G401.6 (cell line): ENCODE measurements at regions not wholly inside any gene's neighbourhood (a gene's known extent, or its start where the extent isn't known, plus 50 kb on each side); places are given as distances from the start of the nearest gene placed in this dataset.
"Not testable (repeated sequence)": the region's sequence is repeated elsewhere in the genome, so short reads cannot be mapped to it uniquely, and the experiment has no call there.

Source experiments
- FAIRE-seq: peaks from 2 replicates; lab custom pipeline; 2012; peaks lifted over from hg19 to GRCh38; lab: Jason Lieb, UNC

DNA sequence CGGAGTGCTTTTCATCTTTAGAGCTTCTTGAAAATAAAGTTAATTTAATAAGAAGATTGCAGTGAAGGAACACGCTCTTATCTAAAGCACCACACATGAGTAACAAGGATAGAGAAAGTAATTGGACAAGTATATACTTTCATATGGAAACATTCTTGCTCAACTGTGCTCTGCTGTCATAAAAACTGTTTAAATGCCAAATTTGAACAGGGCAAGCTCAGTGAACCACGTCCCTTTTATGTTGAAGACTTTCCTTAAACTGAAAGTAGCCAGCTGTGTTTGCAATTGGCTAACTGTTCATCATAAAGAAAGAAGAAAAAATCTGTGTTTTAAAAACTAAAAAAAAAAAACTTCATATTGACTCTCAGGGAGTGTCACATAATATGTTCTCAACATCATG lies 1610.7 kb upstream of the C9orf72 start:
- FAIRE-seq: no peak

DNA sequence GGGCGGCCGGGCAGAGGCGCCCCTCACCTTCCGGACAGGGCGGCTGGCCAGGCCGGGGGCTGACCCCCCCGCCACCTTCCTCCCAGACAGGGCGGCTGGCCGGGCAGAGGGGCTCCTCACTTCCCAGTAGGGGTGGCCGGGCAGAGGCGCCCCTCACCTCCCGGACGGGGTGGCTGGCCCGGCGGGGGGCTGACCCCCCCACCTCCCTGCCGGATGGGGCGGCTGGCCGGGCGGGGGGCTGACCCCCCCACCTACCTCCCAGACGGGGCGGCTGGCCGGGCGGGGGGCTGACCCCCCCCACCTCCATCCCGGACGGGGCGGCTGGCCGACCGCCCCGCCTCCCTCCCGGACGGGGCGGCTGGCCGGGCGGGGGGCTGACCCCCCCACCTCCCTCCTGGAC lies 1615.5 kb upstream of the C9orf72 start:
- FAIRE-seq: not testable (repeated sequence)

DNA sequence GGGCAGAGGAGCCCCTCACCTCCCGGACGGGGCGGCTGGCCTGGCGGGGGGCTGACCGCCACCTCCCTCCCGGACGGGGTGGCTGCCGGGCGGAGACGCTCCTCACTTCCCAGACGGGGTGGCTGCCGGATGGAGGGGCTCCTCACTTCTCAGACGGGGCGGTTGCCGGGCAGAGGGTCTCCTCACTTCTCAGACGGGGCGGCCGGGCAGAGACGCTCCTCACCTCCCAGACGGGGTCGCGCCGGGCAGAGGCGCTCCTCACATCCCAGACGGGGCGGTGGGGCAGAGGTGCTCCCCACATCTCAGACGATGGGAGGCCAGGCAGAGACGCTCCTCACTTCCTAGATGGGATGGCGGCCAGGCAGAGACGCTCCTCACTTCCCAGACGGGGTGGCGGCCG lies 1615.9 kb upstream of the C9orf72 start:
- FAIRE-seq: not testable (repeated sequence)

DNA sequence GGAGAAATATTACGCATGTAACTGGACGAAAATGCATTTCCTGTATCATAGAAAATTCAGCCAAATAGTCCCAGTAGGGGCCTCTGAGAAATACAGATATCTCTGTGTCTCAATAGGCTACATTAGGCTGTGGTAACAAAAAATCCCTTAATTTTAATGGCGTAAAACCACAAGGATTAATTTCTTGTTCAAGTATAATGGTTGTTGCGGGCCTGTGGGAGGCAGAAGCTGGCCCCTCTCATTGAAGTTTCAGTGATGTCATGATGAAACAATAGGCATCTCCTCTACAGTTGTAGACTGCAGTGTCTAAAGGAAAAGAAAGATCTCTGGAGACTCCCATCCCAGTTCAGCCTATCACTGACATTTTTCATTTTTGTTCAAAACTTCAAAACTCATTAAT lies 1625.6 kb upstream of the C9orf72 start:
- no peak for FAIRE-seq

DNA sequence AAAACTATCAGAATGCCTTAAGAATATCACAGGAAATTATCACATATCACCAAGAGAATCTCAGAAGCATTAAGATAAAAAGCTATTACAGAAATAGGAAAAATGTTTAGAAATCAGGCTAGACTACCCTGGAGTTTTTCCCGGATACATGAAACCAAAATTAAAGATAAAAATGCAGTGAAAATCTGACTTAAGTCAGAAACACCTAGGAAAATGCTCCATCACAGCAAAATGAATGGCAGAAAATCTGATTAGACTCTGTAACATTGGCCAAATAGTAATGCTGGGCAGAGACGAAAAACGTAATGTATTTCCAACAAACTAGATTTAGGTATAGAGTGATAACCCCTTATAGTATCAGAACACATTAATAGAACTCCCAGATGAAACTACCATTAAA lies 1626.7 kb upstream of the C9orf72 start:
- no peak for FAIRE-seq

DNA sequence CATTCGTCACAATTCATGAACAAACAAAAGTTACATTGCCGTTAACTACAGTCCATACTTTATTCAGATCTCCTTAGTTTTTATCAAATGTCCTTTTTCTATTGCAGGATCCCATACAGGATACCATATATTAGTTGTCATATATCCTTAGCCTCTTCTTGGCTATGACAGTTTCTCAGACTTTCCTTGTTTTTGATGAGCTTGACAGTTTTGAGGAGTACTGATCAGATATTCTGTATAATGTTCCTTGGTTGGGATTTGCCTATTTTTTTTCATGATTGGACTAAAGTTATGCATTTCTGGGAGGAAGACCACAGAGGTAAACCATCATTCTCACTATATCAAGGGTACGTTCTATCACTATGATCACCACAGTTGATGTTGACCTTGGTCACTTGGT lies 1627.4 kb upstream of the C9orf72 start:
- no peak for FAIRE-seq

DNA sequence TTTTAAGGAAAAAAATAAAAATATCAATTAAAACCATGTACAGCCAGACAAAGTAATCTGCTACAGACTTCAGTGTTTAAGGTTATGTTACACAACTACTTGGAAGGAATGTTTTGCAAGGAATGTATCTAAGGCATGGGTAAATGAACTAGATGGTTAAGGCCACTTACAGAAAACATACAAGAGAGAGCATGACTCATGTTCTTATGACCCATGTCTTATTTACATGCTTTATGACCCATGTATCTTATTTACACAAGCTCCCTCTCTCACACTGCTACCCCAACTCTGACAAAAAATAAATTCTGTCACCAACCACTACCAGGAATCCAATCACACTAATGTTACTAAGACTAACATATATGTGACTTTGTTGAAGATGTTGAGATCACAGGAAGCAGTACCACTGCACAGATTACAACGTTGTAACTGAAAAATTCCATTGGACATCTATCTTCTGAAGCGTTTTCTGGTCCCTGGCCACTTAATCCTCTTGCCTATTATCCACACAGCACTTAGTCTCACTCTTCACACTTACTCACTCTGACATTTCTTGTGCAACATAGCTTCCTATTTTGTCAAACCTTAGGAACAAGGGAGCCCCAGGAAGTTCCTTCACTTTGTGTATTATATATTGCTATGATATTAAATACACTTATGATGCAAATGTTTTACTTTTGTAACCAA lies 1630.1 kb upstream of the C9orf72 start:
- no peak for FAIRE-seq

DNA sequence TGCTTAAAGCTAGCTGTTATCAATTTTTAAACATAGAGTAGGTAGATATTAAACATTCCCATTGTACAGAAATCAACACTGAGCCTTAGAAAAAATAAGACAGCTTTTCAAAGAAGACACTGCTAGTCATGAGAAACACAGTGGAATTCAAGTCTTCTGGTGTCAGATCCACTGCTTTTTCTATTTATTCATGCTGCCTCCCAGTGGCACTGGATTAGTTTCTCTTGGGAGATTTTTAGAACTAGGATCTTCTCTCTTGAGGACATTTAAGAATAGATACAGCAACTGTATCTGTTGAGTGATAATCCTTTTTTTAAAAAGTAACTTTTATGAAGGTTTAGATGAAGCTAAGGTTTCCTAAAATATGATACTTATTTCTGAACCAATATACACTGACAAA lies 1635.4 kb upstream of the C9orf72 start:
- no peak for FAIRE-seq

DNA sequence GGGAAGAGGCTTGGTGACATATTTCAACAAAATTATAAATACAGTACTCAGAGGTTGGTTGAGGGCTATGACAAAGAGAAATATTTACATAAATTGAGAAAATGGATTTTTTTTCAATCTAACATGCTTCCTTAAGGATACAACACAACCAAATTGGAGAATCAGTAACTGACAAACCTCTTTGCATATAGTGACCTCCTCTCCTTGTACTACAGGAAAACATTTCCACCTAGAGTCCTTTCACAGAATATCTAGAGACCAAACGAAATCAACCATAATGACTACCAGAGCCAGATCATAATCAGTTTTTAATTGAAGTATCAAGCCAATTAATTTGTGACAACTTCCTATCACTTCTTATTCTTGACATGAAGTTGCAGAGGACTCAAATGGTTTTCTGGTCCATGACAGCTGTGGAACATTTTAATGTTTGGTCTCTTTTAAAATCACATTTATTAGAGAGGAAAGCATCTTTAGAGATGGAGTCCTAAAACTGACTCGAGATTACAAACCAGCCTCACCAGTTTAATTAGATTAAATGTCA lies 1636.5 kb upstream of the C9orf72 start:
- no peak for FAIRE-seq

DNA sequence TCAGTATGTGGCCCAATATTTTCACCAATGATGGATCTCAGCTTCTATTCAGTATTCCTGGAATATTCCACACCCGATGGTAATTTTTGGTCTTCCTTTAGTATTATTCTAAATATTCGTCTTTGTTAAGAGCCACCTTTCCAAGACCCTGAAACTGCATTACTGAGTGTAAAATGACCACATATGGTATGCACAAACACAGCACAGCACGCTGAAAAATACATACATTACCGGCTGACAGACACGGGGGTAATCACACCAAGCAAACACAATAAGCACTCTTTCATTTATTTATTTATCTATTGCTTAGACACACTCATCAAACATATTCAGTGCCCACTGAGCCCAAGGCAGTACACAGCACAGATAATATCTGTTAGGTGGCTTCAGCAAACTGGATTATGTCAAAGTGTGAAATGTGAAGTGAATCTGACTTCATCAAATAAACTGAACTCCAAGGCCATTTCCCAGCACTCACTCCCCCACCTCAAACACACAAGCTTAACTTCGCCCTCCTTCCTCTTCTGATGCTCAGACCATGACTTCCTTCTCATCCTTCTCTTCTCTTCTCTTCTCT lies 1637.8 kb upstream of the C9orf72 start:
- FAIRE-seq: no peak

DNA sequence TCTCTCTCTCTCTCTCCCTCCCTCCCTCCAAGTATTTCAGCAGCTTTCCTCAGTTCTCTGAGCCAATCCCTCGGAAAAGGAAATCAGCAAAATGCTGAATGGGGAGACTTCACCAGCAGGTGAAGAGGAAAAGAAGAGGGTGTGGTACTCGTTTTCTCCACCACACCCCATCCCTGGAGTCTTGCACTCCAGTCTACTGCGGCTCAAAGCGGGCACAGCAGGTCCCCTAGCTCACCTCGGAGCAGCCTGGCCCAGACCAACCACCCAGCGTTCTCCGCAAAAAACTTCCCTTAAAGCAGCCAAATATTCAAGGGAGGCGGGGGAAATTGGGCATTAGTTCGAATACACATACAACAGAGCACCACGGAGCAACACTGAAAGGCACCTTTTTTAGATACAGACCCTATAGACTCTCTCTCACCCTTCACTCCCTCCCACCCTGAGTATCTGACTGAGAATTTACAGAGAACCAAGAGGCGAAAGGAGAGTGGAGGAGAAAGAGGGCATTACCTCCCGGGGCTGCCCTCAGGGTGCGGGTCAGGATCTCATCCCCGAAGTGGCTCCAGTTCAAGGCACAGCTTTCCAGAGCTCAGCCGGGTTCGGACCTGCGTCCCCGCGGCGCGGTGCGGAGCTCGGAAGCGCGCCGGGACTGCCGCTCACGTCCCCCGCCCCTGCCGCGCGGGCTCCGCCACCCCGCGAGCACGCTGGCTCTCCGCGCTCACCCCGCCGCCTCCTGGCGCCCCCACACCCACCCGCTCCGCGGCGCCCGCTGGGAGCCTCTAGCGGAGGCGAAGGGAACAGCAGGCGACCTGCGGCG lies 1638.5 kb upstream of the C9orf72 start:
- no peak for FAIRE-seq

DNA sequence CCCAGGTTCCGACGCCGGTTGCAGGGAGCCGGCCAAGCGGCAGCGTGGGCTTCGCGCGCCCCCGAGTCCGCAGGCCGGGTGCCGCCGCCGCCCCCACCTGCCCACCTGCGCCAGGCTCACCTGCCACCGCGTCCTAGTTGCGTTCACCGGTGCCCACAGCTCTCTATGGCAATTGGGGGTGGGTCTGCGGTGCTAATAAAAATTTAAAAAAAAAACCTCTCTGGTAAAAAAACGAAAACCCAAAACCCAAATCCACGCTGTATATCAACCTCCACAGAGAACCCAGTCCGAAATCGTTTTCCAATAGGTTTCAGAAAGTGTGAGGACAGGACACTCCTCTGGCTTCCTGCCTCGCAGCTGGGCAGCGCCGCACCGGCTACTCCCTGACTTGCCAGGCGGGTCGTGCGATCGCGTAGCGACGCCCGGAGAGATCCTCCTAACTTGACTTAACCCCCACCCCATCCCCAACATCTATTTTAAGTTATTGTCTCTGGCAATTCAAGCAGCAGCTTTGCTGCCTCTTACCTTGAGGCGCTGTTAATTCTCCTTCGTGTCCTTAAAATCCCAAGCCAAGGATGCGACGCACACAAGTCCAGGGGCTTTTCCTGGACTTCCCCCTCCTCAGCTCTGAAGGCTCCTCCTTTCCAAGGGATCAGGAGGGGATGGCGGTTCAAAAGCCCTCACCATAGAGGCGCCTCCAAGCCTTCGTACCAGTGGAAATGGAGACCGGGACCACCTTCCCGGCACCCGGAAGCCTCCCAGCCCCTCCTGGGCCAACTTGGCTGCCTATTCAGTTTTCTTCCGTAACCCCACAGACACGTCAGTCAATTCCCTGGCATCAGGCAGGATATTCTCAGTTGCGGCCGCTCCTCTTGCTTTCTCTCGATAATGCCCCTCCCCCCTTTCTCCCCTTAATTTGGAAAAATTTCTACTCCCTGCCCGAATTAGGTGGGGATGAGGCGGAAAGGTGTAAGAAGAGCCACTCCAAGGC lies 1639.4 kb upstream of the C9orf72 start:
- FAIRE-seq: no peak

DNA sequence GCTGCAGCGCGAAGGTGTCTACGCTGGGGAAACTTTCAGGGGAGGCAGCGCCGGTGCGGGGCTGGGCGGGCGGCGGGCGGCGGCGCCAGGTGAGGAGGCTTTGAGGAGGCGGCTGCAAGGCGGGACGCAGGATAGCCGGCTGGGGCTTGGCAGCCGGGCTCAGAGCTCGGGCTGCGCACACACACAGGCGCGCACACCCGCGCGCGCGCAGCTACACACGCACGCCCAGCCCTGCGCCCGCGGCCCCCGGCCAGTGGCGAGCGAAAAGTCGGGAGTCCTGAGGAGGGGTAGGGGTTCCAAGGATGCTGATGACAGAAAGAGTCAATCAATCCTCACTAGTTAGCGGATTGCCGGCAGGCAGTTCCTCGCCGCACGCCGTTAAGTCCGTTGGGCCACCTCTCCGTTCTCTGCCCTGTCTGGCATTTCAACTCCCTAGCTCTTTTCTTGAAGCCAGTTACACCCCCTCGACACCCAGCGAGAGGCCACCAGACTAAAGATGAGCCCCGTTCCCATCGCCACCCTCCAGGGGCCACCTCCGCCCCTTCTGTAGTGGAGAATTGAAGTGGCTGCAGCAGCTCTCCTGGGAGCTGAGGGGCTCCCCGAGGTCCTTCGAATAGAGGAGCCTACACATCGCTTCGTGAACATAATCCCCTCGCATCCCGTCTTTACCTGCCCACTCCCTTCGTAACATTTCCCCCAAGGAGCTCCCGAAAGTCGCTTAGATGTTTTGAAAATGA lies 1640.3 kb upstream of the C9orf72 start, which contains the start of gene LINGO2:
Gene LINGO2 (minus strand): TSS at position 185 of the 737 bp plus-strand sequence.
- FAIRE-seq: no peak

DNA sequence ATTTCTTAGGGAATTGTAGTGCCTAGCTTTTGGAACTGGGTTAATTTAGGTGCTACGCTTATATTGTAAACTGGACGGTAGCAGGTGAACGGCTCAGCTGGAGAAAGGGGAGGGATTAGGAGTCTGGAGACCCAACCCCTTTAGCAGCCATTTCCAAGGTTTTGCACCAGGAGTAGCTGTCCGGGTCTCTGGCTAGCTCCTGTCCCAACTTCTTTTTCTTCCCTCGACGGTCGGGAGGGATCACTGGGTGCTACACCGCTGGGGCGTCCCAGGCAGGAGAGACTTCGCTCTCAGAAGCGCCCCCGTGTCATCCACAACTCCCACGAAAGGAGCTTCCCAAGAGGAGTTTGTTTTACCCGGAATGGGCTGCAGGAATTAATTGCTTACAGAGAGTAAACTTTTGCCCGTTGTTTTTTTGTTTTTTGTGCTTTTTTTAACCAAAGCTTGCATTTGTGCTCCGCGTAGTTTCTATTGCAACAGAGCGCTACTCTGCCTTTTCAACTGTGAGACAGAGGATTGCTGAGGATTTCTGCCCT lies 1640.9 kb upstream of the C9orf72 start:
- no peak for FAIRE-seq

DNA sequence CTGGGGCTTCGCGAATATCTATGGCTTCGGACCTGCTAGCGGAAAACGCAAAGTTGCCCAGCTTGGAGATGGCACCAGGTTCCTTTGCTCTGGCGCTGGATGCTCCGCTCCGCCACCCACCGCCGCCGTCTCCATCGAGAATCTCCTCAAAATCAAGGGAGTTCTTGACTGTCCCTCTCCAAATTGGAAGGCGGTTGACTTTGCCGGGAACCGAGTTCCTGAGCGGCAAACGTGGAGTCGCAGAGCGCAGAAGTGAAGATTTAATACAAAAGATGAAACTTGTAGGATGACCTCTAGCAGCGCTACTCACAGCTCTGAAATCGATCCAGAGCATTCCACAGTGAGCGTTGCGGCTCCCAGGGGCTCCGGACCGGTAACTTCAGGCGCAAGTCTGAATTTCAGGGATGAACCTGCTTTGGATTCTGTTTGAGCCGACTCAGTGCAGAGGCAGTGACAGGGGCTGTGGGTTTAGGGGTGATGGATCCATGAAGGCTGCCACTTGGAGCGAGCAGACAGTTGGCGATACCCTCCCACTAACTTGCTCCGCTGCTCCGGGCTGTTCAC lies 1641.5 kb upstream of the C9orf72 start:
- no peak for FAIRE-seq

DNA sequence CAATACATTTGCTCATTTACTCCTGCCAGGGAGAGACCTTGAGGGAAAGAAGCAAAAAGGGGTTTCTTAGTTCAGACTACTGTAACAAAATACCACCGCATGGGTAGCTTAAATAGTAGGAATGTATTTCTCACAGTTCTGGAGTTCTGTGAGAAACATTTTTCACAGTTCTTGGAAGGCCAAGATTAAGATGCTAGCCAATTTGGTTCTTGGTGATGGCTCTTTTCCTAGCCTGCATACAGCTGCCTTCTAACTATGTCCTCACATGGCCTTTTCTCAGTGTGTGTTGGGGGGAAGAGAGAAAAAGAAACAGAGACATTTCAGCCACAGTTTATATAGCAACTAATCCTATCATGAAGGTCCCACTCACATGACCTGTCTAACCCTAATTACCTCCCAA lies 1644.7 kb upstream of the C9orf72 start:
- FAIRE-seq: no peak

DNA sequence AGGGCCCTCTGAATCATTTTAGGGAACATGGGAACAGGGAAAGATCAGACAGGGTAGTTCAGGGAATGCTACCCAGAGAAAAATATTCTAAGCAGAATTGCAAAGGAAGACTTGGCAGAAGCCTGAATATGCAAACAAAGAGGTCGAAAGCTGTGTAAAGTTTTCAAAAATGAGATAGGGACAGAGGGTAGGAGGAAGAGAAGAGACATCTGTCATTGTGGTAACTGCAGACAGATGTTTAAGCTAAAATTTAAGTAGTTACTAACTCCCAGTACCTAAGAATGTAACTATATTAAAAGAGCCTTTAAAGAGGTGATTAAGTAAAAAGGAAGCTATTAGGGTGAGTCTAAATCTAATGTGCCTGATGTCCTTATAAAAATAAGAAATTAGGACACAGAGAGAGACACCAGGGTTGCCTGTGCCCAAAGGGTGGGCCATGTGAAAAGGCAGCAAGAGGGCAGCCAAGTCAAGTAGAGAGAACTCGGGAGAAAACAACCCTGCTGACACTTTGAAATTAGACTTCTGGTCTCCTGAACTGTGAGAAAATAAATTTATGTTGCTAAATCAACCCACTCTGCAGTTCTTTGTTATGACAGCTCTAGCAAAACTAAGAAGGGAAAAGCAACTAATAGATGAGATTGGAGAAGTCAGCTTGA lies 1647.4 kb upstream of the C9orf72 start:
- FAIRE-seq: no peak

DNA sequence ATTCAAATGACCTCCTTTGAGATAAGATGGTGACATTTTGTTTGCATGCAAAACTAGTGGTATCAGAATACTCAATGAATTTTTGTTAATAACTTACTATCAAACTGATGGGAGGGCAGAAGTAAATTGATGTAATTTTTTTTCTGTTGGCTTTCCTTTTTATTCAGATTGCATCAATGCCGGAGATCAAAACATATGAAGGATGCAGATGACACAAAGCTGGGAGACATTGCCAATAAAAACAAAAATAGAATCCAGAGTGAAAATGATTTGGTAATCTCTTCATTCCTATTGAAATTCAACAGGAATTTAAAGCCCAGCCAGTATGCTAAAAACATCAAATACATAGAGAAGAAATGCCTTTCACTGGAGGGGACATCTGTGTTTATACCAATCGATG lies 1655.3 kb upstream of the C9orf72 start:
- FAIRE-seq: no peak

DNA sequence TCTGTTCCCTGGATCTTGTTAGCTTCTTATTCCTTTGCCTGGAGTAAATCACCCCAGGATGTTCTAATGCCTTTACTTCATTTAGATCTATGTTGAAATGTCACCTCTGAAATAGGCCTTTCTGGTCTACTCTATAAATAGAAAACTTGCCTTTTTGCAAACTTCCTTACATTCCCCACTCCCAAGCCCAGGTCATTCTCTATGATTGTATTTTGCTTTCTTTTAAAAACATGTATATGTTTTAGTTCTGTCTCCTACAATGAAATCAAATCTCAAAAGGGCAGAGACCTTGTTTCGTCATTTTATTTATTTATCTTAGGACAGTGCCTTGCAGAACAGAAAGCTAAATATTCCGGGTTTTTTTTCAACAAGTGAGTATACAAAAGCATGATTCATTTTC lies 1657.7 kb upstream of the C9orf72 start:
- FAIRE-seq: no peak

DNA sequence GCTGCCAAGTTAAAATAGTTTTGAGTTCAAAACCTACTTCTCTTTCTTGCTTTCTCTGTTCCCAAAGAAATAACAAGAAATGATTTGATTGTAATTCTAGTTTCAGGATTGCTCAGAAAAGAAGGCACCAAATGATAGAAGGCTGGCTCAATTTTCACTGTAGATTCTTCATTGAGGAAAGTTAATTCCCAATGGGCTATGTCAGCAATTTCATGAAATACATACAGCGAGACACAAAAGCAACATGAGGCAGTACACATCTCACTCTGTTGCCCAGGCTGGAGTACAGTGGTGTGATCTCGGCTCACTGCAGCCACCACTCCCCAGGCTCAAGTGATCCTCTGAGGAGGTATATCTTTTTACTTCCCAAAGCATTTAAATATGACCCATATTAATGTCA lies 1659.9 kb upstream of the C9orf72 start:
- FAIRE-seq: no peak
